ENCODE measurements at regions not wholly inside any gene's neighbourhood (a gene's known extent, or its start where the extent isn't known, plus 50 kb on each side); places are given as distances from the start of the nearest gene placed in this dataset.

- no peak for TF ChIP-seq CTCF (IDR thresholded peaks at IDR 0.05; ENCODE audit: insufficient read depth, low read length, poor library complexity, severe bottlenecking)
- no peak for TF ChIP-seq EZH2phosphoT487 (conservative IDR thresholded peaks at IDR 0.05; ENCODE audit: low read length)
- Histone ChIP-seq H3K27me3 (ENCODE audit: low read length) (no peaks in the 10 kb centered on the region), H4K20me1 (ENCODE audit: low read depth, low read length) (no peaks in the 10 kb centered on the region), H3K79me2 (ENCODE audit: insufficient read depth, low read length) (no peaks in the 10 kb centered on the region), H3F3A (ENCODE audit: insufficient read depth) (no peaks in the 10 kb centered on the region), H3K4me3 (ENCODE audit: insufficient read depth, low read length, poor library complexity, severe bottlenecking) (no peak overlapping the region), H3K27ac (ENCODE audit: low read depth, low read length) (no peak overlapping the region), H3K9me3 (ENCODE audit: insufficient read depth, low read length) (no peaks in the 10 kb centered on the region), H3K9ac (ENCODE audit: low read length) (no peak overlapping the region), H3K4me2 (ENCODE audit: low read depth, low read length, poor library complexity, severe bottlenecking) (no peak overlapping the region), H3K9me2 (replicated peaks; ENCODE audit: insufficient read depth, low read length) (no peaks in the 10 kb centered on the region), H3K36me3 (ENCODE audit: low read length) (no peaks in the 10 kb centered on the region), H2AFZ (ENCODE audit: low read depth, low read length, severe bottlenecking) (no peak overlapping the region)
Measured at GRCh38 chr10:3902054-3902808, 117.2 kb upstream of the KLF6 start.

- Histone ChIP-seq H2AFZ (ENCODE audit: low read depth, low read length, severe bottlenecking) (no peak overlapping the region), H3K79me2 (ENCODE audit: insufficient read depth, low read length) (no peaks in the 10 kb centered on the region), H3F3A (ENCODE audit: insufficient read depth) (no peaks in the 10 kb centered on the region), H4K20me1 (ENCODE audit: low read depth, low read length) (no peaks in the 10 kb centered on the region), H3K9me2 (replicated peaks; ENCODE audit: insufficient read depth, low read length) (no peaks in the 10 kb centered on the region), H3K9me3 (ENCODE audit: insufficient read depth, low read length) (no peaks in the 10 kb centered on the region), H3K36me3 (ENCODE audit: low read length) (no peaks in the 10 kb centered on the region), H3K4me3 (ENCODE audit: insufficient read depth, low read length, poor library complexity, severe bottlenecking) (no peak overlapping the region), H3K27ac (ENCODE audit: low read depth, low read length) (no peak overlapping the region), H3K9ac (ENCODE audit: low read length) (no peak overlapping the region), H3K27me3 (ENCODE audit: low read length) (no peaks in the 10 kb centered on the region), H3K4me2 (ENCODE audit: low read depth, low read length, poor library complexity, severe bottlenecking) (no peak overlapping the region)
- no peak for TF ChIP-seq CTCF (IDR thresholded peaks at IDR 0.05; ENCODE audit: insufficient read depth, low read length, poor library complexity, severe bottlenecking)
- no peak for TF ChIP-seq EZH2phosphoT487 (conservative IDR thresholded peaks at IDR 0.05; ENCODE audit: low read length)
Measured at GRCh38 chr10:3901370-3901769, 116.4 kb upstream of the KLF6 start.

- no peak overlapping the region for H3K4me2 ChIP-seq (ENCODE audit: low read depth, low read length, poor library complexity, severe bottlenecking)
Measured at GRCh38 chr10:3900391-3900790, 115.4 kb upstream of the KLF6 start.

More at GRCh38 chr10:3900391-3900790, 115.4 kb upstream of the KLF6 start:
- Histone ChIP-seq H3K9ac (ENCODE audit: low read length) (no peak overlapping the region), H3K27me3 (ENCODE audit: low read length) (no peaks in the 10 kb centered on the region), H3K79me2 (ENCODE audit: insufficient read depth, low read length) (no peaks in the 10 kb centered on the region), H3K27ac (ENCODE audit: low read depth, low read length) (no peak overlapping the region), H4K20me1 (ENCODE audit: low read depth, low read length) (no peaks in the 10 kb centered on the region), H3K36me3 (ENCODE audit: low read length) (no peaks in the 10 kb centered on the region), H3K9me3 (ENCODE audit: insufficient read depth, low read length) (no peaks in the 10 kb centered on the region), H3F3A (ENCODE audit: insufficient read depth) (no peaks in the 10 kb centered on the region), H3K4me3 (ENCODE audit: insufficient read depth, low read length, poor library complexity, severe bottlenecking) (no peak overlapping the region), H3K9me2 (replicated peaks; ENCODE audit: insufficient read depth, low read length) (no peaks in the 10 kb centered on the region), H2AFZ (ENCODE audit: low read depth, low read length, severe bottlenecking) (no peak overlapping the region)
- no peak for TF ChIP-seq CTCF (IDR thresholded peaks at IDR 0.05; ENCODE audit: insufficient read depth, low read length, poor library complexity, severe bottlenecking)
- no peak for TF ChIP-seq EZH2phosphoT487 (conservative IDR thresholded peaks at IDR 0.05; ENCODE audit: low read length)
